CD14-positive monocyte (primary cell): ENCODE measurements at regions not wholly inside any gene's neighbourhood (a gene's known extent, or its start where the extent isn't known, plus 50 kb on each side); places are given as distances from the start of the nearest gene placed in this dataset.

Experiments used
- DNase-seq, 3 donors: peaks; one replicate each; pipeline ENCODE4 v3.0.0-alpha.2; 2011 to 2022
- H2AFZ ChIP-seq: 2 replicates; pipeline ENCODE4 v1.6.0; 2012; ENCODE audit warnings: mild to moderate bottlenecking, low read depth, low read length, inconsistent platforms; ENCODE audit not compliant: insufficient read depth, poor library complexity, severe bottlenecking
- H3K27ac ChIP-seq, 2 donors: 1 replicate in 1 of 2; 2 replicates in 1 of 2; pipeline ENCODE4 v1.5.1; 2012 to 2013; ENCODE audit warnings: low read length in 2 of 2, control low read depth in 1 of 2, inconsistent platforms in 1 of 2, low read depth in 1 of 2, mild to moderate bottlenecking in 1 of 2
- H3K27me3 ChIP-seq, 2 donors: one replicate each; pipeline versions ENCODE4 v1.6.0 to v1.6.1; 2011 to 2013; ENCODE audit warnings: low read length in 2 of 2; ENCODE audit not compliant: control insufficient read depth in 2 of 2, insufficient read depth in 2 of 2
- H3K36me3 ChIP-seq, 2 donors: replicated peaks in 1 of 2; 1 replicate in 1 of 2; 2 replicates in 1 of 2; pipeline versions ENCODE4 v1.5.1 to v1.6.1; 2012 to 2013; ENCODE audit warnings: low read length in 2 of 2, control low read depth in 1 of 2, inconsistent platforms in 1 of 2, mild to moderate bottlenecking in 1 of 2; ENCODE audit not compliant: insufficient read depth in 2 of 2, control insufficient read depth in 1 of 2
- H3K4me1 ChIP-seq, 2 donors: 1 replicate in 1 of 2; 2 replicates in 1 of 2; pipeline versions ENCODE4 v1.5.1 to v1.6.1; 2012 to 2013; ENCODE audit warnings: low read length in 2 of 2, control low read depth in 1 of 2, inconsistent platforms in 1 of 2, mild to moderate bottlenecking in 1 of 2, moderate library complexity in 1 of 2; ENCODE audit not compliant: insufficient read depth in 2 of 2, control insufficient read depth in 1 of 2
- H3K4me2 ChIP-seq: replicated peaks from 2 replicates; pipeline ENCODE3; 2012; ENCODE audit warnings: low read length, moderate library complexity, mild to moderate bottlenecking; ENCODE audit not compliant: poor library complexity, severe bottlenecking; ENCODE audit errors: extremely low read depth
- H3K4me3 ChIP-seq, 3 experiments: fragments of 200-600 bp in 1 of 3; sonication (generic) in 1 of 3; replicated peaks in 1 of 3; 1 replicate in 2 of 3; 2 replicates in 1 of 3; pipeline ENCODE4 v1.5.1; 2011 to 2013; ENCODE audit warnings: low read length in 3 of 3, mild to moderate bottlenecking in 3 of 3, control low read depth in 2 of 3, low read depth in 2 of 3, inconsistent platforms in 1 of 3, moderate library complexity in 1 of 3
- H3K79me2 ChIP-seq: 2 replicates; pipeline ENCODE4 v1.6.0; 2012; ENCODE audit warnings: mild to moderate bottlenecking, control low read depth, inconsistent platforms, low read length, moderate library complexity; ENCODE audit not compliant: insufficient read depth
- H3K9ac ChIP-seq: 2 replicates; pipeline ENCODE4 v1.6.0; 2017; ENCODE audit warnings: low read length, mild to moderate bottlenecking; ENCODE audit not compliant: insufficient read depth, poor library complexity, severe bottlenecking
- H3K9me3 ChIP-seq, 2 donors: replicated peaks in 1 of 2; 1 replicate in 1 of 2; 2 replicates in 1 of 2; pipeline versions ENCODE4 v1.5.1 to v1.6.1; 2012 to 2013; ENCODE audit warnings: low read length in 2 of 2, control low read depth in 1 of 2; ENCODE audit not compliant: control insufficient read depth in 1 of 2, insufficient read depth in 1 of 2
- H4K20me1 ChIP-seq: 2 replicates; pipeline ENCODE4 v1.6.0; 2012; ENCODE audit warnings: mild to moderate bottlenecking, low read length, control low read depth, moderate library complexity; ENCODE audit not compliant: insufficient read depth
- H3K27ac Mint-ChIP-seq, 7 donors: one replicate each; pipeline ENCODE4 v1.8.0; 2020; ENCODE audit warnings: mild to moderate bottlenecking in 7 of 7, mixed read lengths in 7 of 7, moderate library complexity in 6 of 7, inconsistent platforms in 2 of 7
- H3K27me3 Mint-ChIP-seq, 3 donors: one replicate each; pipeline ENCODE4 v1.8.0; 2021 to 2022; ENCODE audit warnings: low read depth in 3 of 3, mild to moderate bottlenecking in 3 of 3, mixed read lengths in 3 of 3, moderate library complexity in 3 of 3, inconsistent platforms in 1 of 3
- H3K36me3 Mint-ChIP-seq, 2 donors: one replicate each; pipeline ENCODE4 v1.8.0; 2020; ENCODE audit warnings: mixed read lengths in 2 of 2, inconsistent platforms in 1 of 2, mild to moderate bottlenecking in 1 of 2
- H3K4me1 Mint-ChIP-seq: one replicate; pipeline ENCODE4 v1.8.0; 2020; ENCODE audit warnings: mild to moderate bottlenecking, mixed read lengths
- H3K4me3 Mint-ChIP-seq, 2 donors: one replicate each; pipeline ENCODE4 v1.8.0; 2020; ENCODE audit warnings: mild to moderate bottlenecking in 2 of 2, mixed read lengths in 2 of 2, moderate library complexity in 1 of 2
- H3K9me3 Mint-ChIP-seq, 7 donors: one replicate each; pipeline ENCODE4 v1.8.0; 2020 to 2022; ENCODE audit warnings: mixed read lengths in 7 of 7, mild to moderate bottlenecking in 6 of 7, moderate library complexity in 6 of 7, inconsistent platforms in 2 of 7
- CTCF ChIP-seq: fragments of 200-600 bp; IDR thresholded peaks from one replicate; pipeline ENCODE4 v1.8.0; 2022; ENCODE audit warnings: antibody characterized with exemption, mild to moderate bottlenecking
- WGBS: methylation state at CpG from one replicate; pipeline ENCODE4 v1.1.5; 2013; ENCODE audit warnings: missing lambda C conversion rate; ENCODE audit not compliant: insufficient coverage; 5-methylcytosine and 5-hydroxymethylcytosine counted together
- intact Hi-C, 2 donors: fragments of 100-400 bp; cut with micrococcal nuclease; formaldehyde crosslinking; loops; one replicate each; pipeline versions ENCODE4 v1.15.0 to v1.15.1; 2023

- Histone ChIP-seq H3K27ac (no peak overlapping the region), H3K79me2 (no peaks in the 10 kb centered on the region), H3K9ac (no peak overlapping the region), H3K4me1 (no peaks in the 10 kb centered on the region), H3K36me3 (no peaks in the 10 kb centered on the region), H3K4me2 (no peak overlapping the region), H4K20me1 (no peaks in the 10 kb centered on the region), H3K27me3 (no peaks in the 10 kb centered on the region), H3K9me3 (no peaks in the 10 kb centered on the region), H2AFZ (no peak overlapping the region), H3K4me3 (no peak overlapping the region)
- no peak for TF ChIP-seq CTCF
- no peaks in the 10 kb centered on the region for H3K36me3 Mint-ChIP-seq
- H3K27me3 Mint-ChIP-seq: peaks cover 2 to 3% (median 2%) of the 10 kb centered on the region in 3 donors
- no peak for DNase-seq
- intact Hi-C loops: no loop called here
- H3K4me3 Mint-ChIP-seq: no peak overlapping the region
- no peaks in the 10 kb centered on the region for H3K4me1 Mint-ChIP-seq
- no CpG with 5 or more reads among the region's 5 CpGs for WGBS
- H3K27ac Mint-ChIP-seq: no peak overlapping the region
- peaks cover 0 to 3% (median 0%) of the 10 kb centered on the region in 7 donors for H3K9me3 Mint-ChIP-seq
Measured at GRCh38 chr1:116219651-116220434, 108.6 kb downstream of the MAB21L3 start.

- Histone ChIP-seq H4K20me1 (no peaks in the 10 kb centered on the region), H3K9me3 (no peaks in the 10 kb centered on the region), H3K9ac (no peak overlapping the region), H3K27ac (no peak overlapping the region), H3K4me1 (no peaks in the 10 kb centered on the region), H3K4me2 (no peak overlapping the region), H3K36me3 (no peaks in the 10 kb centered on the region), H3K79me2 (no peaks in the 10 kb centered on the region), H2AFZ (no peak overlapping the region), H3K4me3 (no peak overlapping the region), H3K27me3 (no peaks in the 10 kb centered on the region)
- DNase-seq: no peak
- intact Hi-C loops: no loop called here
- TF ChIP-seq CTCF: no peak
- H3K4me1 Mint-ChIP-seq: no peaks in the 10 kb centered on the region
- no peak overlapping the region for H3K27ac Mint-ChIP-seq
- no CpG with 5 or more reads among the region's 2 CpGs for WGBS
- peaks cover 3 to 4% (median 4%) of the 10 kb centered on the region in 3 donors for H3K27me3 Mint-ChIP-seq
- no peaks in the 10 kb centered on the region for H3K9me3 Mint-ChIP-seq
- no peaks in the 10 kb centered on the region for H3K36me3 Mint-ChIP-seq
- H3K4me3 Mint-ChIP-seq: no peak overlapping the region
Measured at GRCh38 chr1:116224111-116224510, 112.9 kb downstream of the MAB21L3 start.
